ENCODE measurements at regions not wholly inside any gene's neighbourhood (a gene's known extent, or its start where the extent isn't known, plus 50 kb on each side); places are given as distances from the start of the nearest gene placed in this dataset.
"Not testable (repeated sequence)": the region's sequence is repeated elsewhere in the genome, so short reads cannot be mapped to it uniquely, and the experiment has no call there.

- no peak for DNase-seq (ENCODE audit: low read depth)
These were observed 866.5 kb downstream of the IGSF11 start for GRCh38 chr3:118168175-118168574.

DNA sequence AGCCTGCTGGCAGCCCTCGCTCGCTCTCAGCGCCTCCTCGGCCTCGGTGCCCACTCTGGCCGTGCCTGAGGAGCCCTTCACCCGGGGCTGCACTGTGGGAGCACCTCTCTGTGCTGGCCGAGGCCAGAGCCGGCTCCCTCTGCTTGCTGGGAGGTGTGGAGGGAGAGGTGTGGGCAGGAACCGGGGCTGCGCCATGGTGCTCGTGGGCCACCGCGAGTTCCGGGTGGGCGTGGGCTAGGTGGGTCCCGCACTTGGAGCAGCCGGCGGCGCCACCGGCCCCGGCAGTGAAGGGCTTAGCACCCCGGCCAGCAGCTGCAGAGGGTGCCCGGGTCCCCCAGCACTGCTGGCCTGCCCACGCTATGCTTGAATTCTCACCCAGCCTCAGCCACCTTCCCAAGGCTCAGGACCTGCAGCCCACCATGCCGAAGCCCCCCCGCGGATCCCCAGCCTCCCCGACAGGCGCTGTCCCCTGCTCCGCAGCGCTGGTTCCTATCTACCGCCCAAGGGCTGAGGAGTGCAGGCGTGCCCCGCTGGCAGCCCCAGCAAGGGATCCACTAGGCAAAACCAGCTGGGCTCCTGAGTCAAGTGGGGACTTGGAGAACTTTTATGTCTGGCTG is 863.3 kb downstream of the IGSF11 start:
- no peak for DNase-seq (ENCODE audit: low read depth)

DNA sequence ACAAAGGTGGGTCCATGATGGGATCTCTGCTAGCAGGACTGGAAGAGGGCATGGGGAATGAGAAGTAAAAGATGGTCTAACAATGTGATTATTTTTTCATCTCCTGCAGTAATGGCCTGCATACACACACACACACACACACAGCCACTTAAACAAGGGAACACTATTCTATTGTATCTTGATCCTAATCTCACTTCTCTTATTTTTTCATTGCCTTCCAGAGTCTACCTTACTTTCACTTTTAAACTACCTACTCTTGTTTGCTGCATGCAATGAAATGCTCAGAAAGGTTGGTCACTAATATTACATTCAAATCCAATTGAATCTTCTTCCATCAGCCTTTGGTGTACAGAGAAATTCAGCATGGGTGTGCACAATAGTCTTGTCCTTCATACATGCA is 853.8 kb downstream of the IGSF11 start:
- no peak for DNase-seq (ENCODE audit: low read depth)

GRCh38 chr3:118181274-118181673 is 853.4 kb downstream of the IGSF11 start:
- no peak for DNase-seq (ENCODE audit: low read depth)

GRCh38 chr3:118186051-118186450 is 848.6 kb downstream of the IGSF11 start:
- no peak for DNase-seq (ENCODE audit: low read depth)

- no peak for DNase-seq (ENCODE audit: low read depth)
These were observed 847.4 kb downstream of the IGSF11 start for GRCh38 chr3:118187221-118187620.

DNA sequence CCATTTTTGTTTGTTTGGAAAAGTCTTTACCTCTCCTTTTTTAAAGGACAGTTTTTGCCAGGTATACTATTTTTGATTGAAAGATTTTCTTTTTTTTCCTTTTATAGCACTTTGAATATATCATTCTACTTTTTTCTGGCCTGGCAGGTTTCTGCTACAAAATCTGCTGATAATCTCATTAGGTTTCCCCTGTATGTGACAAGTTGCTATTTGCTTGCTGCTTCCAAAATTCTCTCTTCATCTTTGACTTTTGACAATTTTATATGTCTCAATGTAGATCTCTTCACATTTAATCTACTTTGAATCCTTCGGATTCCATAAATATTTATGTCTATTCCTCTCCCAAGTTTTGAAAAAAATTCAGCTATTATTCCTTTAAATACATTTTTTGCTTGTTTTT is 838.5 kb downstream of the IGSF11 start:
- DNase-seq (ENCODE audit: low read depth) = no peak

- no peak for DNase-seq (ENCODE audit: low read depth)
These were observed 835.6 kb downstream of the IGSF11 start for GRCh38 chr3:118199044-118199443.

- no peak for DNase-seq (ENCODE audit: low read depth)
These were observed 830.5 kb downstream of the IGSF11 start for GRCh38 chr3:118204052-118204656.

- no peak for DNase-seq (ENCODE audit: low read depth)
These were observed 827.4 kb downstream of the IGSF11 start for GRCh38 chr3:118207271-118207670.

DNA sequence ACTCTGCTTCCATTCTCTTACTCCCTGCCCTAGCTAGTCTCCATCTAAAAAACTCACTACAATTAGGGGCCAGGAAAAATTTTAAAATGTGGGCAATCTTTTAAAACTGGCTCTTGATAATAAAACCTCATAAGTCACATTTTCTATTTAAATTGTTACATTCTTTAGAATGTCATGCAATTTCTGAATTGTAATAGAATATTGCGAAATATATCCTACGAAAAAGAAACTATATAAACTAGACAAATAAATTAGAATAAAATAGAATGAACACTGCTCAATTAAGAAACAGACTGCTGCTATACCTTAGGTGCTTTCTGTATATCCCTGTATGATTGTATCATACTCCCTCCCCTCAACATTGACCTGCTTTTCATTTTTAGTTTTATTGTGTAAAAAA is 826.0 kb downstream of the IGSF11 start:
- no peak for DNase-seq (ENCODE audit: low read depth)

DNA sequence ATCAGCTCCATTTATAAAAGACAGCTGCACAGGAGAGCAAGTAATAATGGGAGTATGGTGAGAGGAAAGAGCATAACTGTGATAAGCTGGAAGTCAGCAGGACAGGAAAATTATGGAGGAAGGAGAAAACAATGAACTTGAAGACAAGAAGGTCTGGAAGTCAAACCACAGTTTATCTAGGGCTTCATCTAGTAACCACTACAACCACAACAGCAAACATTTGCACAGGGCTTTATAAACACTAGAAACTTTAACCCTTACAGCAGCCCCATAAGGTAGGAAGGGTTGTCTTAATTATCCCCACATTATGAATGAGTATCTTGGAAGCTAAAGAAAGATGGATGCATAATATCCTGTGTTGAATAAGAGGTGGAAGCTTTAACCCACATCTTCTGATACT is 820.8 kb downstream of the IGSF11 start:
- no peak for DNase-seq (ENCODE audit: low read depth)

DNA sequence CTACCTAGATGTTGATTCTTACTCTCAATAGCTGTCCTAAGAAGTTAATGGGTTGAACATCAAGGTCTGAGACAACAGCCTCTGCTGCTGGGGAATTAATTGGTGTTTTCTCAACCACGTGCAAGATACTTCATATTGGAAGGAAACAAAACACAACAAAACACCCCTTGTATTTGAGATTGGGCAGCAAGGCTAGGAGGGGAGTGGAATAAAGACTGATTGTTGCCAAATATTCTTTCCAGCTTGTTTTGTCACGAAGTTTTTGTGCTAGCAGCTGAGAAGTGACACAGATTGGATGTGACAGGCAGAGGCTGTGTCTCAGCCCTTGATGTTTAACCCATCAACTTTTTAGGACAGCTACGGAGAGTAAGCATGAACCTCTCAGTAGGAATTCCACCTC is 808.4 kb downstream of the IGSF11 start:
- no peak for DNase-seq (ENCODE audit: low read depth)

- no peak for DNase-seq (ENCODE audit: low read depth)
These were observed 807.5 kb downstream of the IGSF11 start for GRCh38 chr3:118227191-118227590.

GRCh38 chr3:118228151-118228550 is 806.5 kb downstream of the IGSF11 start:
- DNase-seq (ENCODE audit: low read depth) = no peak

DNA sequence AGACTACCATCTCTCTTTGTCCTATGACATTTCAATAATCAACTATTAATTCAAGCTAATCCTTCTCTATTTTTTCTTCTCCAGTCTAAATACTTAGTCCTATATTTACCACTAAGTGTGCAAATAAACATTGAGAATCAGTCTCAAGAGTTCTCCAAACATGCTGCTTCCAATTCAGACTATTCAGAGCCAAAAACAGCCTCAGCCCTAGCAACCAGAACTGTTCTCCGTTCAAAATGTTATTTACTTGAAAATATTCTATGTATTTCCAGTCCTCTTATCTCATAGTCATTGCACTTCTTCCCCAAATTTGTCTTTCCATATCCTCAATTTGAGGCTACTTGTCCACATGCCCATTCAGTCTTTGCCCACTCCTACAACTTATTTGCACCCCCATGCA is 805.5 kb downstream of the IGSF11 start:
- DNase-seq (ENCODE audit: low read depth) = no peak

- DNase-seq (ENCODE audit: low read depth) = no peak
These were observed 803.1 kb downstream of the IGSF11 start for GRCh38 chr3:118231578-118231977.

GRCh38 chr3:118239253-118239652 is 795.4 kb downstream of the IGSF11 start:
- no peak for DNase-seq (ENCODE audit: low read depth)

GRCh38 chr3:118244761-118245160 is 789.9 kb downstream of the IGSF11 start:
- no peak for DNase-seq (ENCODE audit: low read depth)

- DNase-seq (ENCODE audit: low read depth) = no peak
These were observed 789.3 kb downstream of the IGSF11 start for GRCh38 chr3:118245312-118245711.

GRCh38 chr3:118258850-118259249 is 775.8 kb downstream of the IGSF11 start:
- DNase-seq (ENCODE audit: low read depth) = not testable (repeated sequence)

GRCh38 chr3:118262800-118263402 is 771.7 kb downstream of the IGSF11 start:
- DNase-seq (ENCODE audit: low read depth) = no peak

DNA sequence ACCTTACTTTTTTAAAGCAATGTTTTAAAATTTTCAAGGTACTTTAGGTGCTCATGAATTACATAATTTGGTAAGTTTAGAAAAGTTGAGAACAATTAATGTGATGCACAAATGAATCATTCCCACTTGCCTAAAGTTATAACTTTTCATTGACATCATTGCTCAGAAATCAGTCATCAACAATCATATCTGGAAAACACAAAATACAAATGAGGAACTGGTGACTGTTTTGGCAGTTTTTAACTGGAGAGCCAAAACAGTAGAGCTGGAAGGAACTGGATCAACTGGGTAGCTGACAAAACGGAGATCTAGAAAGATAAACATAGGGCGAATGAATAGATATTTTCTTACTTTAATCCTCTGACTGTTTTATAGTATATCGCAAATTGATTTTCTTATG is 767.1 kb downstream of the IGSF11 start:
- no peak for DNase-seq (ENCODE audit: low read depth)

Measured in stimulated activated CD8-positive, alpha-beta memory T cell treated with anti-CD3 and anti-CD28 coated beads, Interleukin-7, amount 100 ng/mL, for 24 hours (primary cell).